GM21576 (cell line): ENCODE measurements at regions not wholly inside any gene's neighbourhood (a gene's known extent, or its start where the extent isn't known, plus 50 kb on each side); places are given as distances from the start of the nearest gene placed in this dataset.

Experiments
- ATAC-seq: cut with Tn5 transposase; IDR thresholded peaks from one replicate; pipeline ENCODE4 v1.9.1; 2021; ENCODE audit warnings: mild to moderate bottlenecking, moderate library complexity; ENCODE audit not compliant: unreplicated experiment

DNA sequence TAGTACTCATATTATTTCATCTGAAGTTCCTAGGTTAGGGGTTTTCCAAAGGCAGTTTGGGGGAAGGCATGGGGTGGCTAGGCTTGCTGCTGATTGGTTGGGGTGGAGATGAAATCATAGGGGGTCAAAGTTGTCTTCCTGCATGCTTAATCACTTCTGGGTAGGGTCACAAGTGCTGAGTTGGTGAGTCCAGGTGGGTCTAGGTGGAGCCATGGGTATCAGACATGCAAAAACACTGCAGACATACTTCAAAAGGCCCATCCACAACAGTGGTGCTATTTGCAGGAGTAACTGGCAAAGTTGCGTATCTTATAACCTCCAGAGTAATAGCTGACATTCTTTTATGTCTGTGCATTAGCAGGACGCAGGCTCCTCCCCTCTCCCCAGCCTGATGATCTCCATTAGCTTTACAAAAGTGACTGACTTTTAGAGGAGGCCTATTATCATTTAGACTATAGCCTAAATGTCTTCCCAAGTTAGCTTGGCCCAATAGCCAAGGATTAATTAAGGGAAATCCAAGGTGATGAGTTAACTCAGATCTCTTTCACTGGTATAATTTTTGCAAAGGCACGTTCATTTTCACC lies 374.4 kb upstream of the PRMT6 start:
- ATAC-seq = no peak

DNA sequence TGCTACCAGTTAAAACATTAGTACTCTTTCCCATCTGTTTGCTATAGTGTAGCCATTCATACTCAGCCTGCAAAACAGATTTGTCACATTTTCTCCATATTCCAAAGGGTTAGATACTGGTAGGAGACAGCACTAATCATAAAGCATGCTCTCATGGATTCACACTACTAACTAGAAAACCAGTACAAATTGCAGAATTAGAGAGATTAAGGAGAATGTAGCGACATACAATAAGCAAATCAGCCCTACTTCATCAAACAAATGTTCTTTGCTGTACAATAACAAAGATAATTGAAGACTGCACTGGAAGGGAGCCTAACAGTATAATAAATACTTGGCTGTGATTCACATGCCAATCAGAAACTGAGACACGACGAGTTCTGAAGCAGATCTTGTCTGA lies 368.0 kb upstream of the PRMT6 start:
- no peak for ATAC-seq

DNA sequence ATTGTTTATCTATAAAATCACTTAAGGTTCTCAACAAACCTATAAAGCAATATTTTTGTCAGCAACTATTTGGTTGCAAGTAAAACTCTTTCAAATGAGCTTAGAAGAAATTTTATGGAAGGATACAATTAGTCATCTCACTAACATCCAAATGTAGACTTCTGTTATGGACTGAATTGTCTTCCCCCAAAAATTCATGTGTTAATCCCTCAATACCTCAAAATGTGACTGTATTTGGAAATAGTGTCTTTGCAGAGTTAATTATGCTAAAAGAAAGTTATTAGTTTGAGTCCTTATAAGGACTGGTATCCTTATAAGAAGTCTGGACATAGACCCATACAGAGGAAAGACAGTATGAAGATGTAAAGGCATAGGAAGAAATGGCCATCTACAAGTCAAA lies 357.8 kb upstream of the PRMT6 start:
- ATAC-seq = no peak

DNA sequence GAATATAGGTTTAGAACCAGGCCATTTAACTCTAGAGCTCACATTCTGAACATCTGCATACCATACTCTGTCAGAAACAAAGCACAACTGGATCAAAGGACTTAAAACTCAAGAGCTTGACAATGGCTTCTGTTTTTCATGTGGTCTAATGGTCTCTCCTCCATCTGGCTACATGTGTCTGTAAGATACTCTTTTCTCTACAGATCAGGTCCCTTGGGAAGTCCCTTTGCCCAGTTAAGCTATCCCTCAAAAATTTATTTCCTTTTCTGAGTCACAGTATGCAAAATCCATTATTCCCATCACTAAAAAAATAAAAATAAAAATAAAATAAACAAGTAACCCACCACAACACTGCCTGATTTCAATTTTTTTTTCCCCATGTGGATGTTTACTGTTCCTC lies 357.0 kb upstream of the PRMT6 start:
- no peak for ATAC-seq

DNA sequence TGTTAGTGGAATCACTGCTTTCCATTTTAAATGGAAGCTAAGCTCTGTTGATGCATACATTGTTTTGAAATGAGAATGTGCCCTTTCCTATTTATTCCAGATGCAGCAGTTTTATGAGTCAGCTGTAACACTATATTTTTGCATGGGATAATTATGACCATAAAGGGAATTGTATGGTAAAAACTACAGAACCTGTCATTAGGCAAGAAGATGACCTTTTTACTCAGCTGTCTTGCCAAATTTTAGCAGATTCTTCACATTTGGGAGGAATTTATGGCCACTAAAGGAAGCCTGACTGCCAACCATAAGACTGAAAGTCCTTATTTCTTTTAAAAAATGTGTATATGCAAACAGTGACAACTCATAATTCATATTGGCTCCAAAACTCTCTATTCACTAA lies 356.3 kb upstream of the PRMT6 start:
- no peak for ATAC-seq

DNA sequence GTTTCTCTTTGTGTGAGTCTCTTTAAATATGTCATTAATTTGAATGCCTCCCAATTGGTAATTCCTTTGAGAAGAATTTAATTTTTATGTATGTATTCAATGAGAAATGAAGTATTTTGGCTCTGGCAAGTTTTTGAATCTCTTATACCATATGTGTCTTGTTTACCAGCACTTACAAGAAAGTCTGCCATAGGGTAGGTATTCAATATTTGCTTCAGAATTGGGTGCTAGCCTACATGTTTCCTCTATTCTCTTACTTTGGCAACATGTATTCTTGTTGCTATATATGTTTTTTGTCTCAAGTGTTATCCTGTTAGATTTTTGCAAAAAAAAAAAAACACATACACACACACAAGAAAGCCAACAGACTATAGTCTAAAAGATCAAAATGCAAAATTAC lies 350.5 kb upstream of the PRMT6 start:
- no peak for ATAC-seq

DNA sequence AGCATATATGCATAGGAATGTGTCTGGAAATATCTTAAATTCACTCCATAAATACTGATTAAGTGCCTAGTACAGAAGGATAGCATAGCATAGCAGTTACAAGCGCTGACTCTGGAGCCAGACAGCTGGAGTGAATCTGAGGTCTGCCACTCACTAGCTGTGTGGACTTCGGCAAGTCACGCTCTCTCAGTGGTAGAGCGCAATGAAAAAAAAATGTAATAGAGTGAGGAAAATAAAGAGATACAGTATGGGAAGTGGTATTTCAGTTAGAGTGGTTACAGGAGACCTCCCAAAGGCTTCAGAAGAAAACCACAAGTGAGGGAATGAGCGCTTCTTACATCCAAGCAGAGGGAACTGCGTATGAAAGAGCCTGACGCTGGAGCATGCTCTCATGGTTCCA lies 338.9 kb upstream of the PRMT6 start:
- ATAC-seq = no peak

DNA sequence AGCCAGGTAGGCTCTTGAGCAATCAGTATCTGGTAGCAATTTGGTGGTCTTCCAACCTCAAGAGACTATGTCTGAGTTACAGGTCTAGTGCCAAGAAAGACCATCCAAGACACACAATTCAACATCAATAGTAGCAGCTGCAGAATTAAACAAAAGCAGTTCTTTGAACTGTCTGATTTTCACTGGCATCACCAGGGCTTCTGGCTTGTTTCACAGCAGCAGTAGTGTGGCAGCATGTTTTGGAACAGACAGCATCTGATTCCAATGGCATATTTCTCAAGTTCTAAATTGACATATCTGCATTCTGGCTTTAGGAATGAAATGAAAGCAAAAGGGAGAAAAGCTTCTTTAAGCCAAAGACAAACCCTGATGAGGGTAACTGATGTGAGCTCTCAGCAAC lies 334.7 kb upstream of the PRMT6 start:
- no peak for ATAC-seq

DNA sequence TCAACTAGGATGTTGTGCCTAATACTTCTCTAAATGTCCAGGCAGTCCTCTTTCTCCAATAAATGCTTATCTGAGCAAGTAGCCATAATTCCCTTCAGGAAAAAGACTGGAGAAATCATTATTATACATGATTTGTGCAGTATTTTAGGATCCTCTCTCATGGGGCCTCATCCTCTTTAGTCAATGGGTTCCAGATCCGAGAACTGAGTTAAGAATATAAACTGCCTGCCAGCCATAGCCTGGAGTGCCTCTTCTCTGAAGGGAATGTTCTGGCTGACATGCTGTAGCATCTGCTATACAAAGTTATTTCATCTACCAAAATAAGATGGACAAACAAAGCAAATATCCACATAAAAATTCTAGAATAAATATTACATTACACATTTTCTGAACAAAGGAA lies 334.0 kb upstream of the PRMT6 start:
- ATAC-seq = no peak

DNA sequence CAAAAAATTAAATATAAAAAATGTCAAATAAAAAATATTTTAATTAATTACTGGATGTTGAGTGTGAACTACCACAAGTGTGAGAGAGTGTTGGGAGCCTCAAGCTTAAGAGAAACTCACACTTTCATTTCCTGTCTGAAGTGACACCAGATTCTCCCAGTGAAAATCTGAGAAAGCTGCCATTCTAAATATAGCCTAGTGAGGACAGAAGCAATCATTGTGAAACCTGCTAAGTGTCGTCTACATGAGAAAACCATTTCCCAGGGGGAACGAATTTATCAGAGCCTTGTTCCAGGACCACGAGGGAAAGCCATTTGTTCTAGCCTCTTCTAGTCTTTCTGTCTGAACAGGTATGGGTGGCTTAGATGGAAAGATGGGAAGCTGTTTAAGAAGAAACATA lies 329.3 kb upstream of the PRMT6 start:
- ATAC-seq = peak; percentile 92

DNA sequence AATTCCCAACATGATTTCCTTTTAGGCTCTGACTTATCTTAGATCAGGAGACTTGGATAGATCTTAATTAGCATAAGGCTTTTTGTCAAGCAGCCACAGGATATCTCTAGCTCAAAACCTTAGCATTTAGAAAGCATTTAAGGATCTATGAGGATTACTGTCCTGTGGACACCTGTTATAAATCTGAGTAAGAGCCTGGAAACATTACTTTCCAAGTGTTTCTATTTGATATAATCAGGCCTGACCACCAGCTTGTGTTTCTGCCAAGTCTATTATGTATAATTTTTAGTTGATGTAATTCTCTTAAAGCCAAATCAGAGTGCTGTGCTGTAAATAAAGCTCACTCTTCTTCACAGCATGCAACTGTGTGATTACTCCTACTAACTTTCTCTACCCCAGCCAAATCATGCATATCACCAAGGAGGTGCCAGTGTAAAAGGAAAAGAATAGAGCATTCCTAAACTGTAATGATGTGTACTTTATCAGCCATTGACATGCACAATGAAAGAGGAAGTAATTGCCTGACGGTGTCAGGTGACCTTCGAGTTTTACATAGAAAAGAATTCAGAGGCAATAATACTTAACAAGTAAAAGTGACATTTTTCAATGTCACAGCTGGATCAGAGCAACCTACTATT lies 309.9 kb upstream of the PRMT6 start:
- ATAC-seq = no peak

DNA sequence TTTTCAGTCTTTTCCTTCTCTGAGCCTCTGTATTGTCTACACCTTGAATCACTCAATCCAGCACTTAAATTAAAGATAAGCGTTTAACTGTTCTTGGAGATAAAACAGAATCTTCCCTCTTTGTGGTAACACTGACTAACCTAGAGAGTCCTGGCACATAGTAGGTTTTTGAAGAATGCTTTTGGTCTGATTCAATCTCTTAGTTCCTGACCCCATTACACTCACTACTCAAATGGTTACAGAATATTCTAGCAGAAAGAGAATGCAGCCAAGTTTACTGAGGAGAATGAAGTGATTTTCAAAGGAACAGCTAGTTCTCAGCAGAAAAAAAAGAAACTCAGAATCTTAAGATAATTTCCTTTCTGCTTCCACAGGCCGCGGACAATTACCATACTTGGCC lies 309.2 kb upstream of the PRMT6 start:
- ATAC-seq = no peak

DNA sequence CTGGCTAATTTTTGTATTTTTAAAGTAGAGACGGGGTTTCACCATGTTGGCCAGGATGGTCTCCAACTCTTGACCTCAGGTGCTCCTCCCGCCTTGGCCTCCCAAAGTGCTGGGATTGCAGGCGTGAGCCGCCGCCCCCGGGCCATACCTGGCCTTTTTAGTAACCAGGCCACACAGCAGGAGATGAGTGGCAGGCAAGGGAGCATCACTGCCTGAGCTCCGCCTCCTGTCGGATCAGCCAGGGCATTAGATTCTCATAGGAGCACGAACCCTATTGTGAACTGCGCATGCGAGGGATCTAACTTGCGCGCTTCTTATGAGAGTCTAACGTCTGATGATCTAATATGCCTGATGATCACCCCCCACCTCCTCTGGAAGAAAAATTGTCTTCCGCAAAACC lies 308.7 kb upstream of the PRMT6 start:
- ATAC-seq = no peak

DNA sequence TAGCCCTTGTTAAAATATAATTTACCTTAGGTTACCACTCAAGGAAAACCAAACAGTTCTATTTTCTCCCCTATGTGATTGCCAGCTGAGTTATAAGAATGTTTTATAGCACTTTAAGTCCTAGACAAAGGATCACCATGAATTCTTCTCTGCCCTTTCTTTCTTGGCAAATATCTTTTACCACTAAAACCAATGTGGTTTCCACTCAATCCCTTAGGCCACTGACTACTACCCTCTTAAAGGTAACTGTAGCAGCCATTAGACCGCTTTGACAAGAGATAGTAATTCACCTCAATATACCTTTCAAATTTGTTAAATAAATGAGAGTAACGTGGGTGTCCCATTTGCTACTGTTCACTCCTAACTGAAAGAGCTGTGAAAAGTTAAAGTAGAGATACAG lies 307.9 kb upstream of the PRMT6 start:
- ATAC-seq = no peak

DNA sequence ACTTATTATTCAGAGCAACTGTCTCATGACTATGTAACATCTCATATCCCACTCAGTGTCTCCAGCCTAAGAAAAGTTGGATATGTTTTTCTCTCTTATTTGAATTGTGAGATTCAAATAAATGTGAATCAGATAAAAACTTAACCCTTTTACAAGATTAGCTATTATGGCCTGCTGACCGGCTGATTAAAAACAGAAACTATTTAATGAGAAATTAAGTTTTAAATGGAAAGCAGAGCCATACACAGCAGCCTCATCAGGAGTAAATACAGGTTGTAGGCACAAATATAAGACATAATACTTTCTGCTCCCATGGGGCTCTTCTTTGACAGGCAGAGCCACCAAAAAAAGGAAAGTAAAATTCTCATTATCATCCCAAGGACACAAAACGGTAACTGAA lies 307.0 kb upstream of the PRMT6 start:
- ATAC-seq = no peak

DNA sequence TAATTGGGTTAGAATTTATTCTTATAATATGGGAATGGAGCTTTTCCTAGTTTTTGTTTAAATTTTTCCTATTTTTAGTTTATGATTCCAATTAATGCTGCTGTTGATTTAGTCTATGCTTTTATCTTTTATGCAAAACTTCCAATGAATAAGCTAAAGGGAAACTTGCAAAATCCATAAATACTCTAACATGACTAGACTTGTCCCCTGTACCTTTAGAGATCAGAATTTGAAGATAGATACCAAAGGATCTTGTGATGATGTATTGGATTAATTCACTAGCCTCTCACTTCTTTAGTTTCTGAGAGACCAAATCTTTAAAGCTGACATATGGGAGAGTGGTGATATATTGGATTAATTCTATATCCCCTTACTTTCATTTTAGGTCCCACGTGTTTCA lies 306.6 kb upstream of the PRMT6 start:
- no peak for ATAC-seq

DNA sequence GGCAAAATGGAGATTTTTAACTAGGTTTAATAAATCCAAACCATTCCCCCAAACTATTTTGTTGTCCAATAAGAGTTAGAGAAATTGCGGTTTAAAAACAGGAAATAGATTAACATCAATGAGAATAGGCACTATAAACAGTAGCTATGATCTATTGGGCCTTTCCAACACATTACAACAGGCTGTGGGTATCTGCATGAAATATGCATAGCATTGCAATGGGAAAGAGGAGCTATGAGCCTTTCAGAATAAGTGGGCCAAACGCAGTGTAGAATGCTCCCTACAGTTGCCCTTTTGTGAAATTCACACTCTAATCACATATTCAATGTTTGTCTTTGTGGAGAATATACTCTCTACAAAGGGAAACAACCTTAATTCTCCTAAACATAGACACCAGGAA lies 305.5 kb upstream of the PRMT6 start:
- ATAC-seq = no peak

DNA sequence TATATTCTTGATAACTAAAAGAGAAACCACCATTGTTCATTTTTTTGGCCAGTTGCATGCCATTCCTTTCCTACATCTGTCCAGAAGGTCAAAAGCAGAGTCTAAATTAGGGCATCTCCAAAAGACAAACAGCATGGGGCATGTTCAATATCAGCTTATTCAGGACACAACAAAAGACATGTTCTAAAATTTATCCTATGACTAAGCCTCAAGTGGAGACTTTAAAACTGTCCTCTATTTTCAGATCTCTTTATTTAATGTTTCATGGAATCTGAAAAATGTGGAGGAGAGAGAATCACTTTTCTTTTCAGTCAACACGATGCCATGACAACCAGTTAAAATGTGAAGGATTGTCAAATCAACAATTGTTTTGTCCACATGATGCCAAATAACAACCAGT lies 303.4 kb upstream of the PRMT6 start:
- ATAC-seq = no peak

DNA sequence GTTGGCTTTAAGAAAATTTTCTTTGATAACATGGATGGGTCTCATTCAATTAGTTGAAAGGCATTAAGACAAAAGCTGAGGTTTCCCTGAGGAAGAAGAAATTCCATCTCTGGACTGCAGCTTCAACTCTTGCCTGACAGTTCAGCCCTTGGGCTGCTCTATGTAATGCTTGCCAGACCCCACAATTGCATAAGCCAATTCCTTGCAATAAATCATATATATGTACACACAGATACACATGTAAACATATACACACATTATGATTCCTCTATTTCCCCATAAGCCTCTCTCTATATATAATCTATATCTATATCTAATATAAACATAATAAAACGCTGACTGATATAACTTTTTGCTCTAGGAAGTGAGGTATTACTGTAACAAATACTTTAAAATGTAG lies 301.5 kb upstream of the PRMT6 start:
- no peak for ATAC-seq

DNA sequence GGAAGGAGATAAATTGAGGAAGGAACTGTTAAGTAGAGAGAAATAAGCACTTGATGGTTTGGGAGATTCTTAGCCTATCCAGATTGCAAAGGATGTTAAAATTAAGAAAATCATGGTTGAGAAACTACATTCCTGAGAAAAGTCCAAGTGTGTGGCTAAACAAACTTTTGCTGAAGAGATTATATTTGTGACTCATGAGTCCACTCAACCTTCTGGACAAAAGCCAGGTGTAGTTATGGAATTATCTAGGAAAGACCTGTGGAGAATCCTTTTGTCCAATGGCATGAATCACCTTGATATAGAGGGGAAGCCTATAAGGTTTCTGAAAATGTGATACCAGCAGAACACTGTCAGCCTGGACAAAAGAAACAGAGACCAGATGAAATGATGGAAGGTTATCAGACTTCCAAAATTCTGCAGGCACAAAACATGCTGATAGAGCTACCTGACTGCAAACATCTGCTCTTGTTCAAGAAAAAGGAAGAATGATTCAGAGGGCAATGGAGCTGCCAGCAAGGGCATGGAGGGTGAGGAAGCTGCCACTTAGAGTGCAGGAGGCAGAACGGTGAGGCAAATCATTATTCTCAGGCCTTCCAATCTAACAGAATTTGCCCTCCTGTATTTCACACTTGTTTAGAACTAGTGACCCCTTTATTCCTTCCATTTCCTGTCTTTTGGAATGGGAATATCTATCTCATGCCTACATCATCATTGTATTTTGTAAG lies 300.6 kb upstream of the PRMT6 start:
- no peak for ATAC-seq

DNA sequence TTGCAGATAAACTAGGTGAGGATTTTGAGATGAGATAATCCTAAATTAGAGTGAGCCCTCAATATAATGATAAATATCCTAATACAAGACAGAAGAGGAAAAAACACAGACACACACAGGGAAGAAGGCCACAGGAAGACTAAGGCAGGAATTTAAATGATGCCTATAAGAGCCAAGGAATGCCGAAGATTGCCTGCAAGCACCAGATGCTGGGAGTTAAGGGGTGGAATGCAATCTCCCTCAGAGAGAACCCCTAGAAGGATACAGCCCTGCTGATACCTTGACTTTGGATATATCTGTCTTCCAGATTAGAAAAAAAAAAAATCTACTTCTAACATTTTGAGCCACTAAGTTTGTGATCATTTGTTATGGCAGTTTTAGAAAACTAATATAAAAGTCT lies 299.7 kb upstream of the PRMT6 start:
- ATAC-seq = no peak

DNA sequence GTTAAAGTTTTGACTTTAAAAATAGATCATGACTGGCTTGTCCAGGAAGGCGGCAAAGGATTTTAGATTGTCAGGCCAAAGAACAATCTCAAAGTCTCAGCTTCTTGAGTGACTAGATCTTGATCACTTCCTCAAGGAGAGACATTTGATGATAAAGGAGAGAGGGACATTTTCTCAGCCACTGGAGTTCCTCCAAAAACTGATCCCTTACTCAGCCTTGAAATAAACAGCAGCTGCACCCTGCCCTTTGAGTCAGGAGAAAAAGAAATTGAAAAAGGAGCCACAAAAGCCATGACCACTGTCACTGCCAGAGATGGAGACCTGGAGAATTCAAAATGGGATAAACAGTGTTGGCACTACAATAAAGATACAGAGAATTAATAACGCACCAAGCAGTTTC lies 288.4 kb upstream of the PRMT6 start:
- ATAC-seq = no peak

DNA sequence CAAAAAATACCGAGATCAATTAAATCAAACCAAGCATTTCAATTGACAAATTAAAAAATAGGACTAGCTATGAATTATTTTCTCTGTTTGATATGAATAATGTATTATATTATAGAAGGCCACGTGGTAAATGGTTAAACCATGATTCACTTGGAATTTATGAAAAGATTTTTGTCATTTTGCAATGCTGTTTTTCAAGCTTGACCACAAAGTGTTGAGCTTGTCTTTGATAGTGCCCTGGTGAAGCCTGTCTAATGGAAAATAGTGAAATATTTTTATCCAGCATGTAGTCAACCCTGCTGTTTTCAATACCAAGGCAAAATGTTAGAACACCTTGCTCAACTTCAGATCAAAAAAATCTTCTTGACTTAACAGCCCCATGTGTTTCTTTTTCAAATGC lies 288.0 kb upstream of the PRMT6 start:
- ATAC-seq = no peak
